HEK293 (cell line): ENCODE measurements at regions not wholly inside any gene's neighbourhood (a gene's known extent, or its start where the extent isn't known, plus 50 kb on each side); places are given as distances from the start of the nearest gene placed in this dataset.

Experiments used
- CTCF ChIA-PET: fragments of 350-600 bp; formaldehyde crosslinking; extraction: SDS; loops from one replicate; lab custom pipeline; 2021; ENCODE audit warnings: antibody characterized with exemption; lab: Yijun Ruan, JAX
- POLR2A ChIA-PET: fragments of 300-600 bp; formaldehyde crosslinking; extraction: SDS; loops from one replicate; lab custom pipeline; 2020; ENCODE audit warnings: antibody characterized with exemption, inconsistent platforms; lab: Yijun Ruan, JAX
- H3K27ac ChIP-seq: fragments of 200-500 bp; sonication (Bioruptor generic); 2 replicates; pipeline ENCODE4 v1.5.1; 2014; ENCODE audit warnings: low read depth, low read length, control low read depth, inconsistent platforms; ENCODE audit errors: extremely low read depth
- H3K36me3 ChIP-seq, 2 experiments: fragments of 200-500 bp in 1 of 2; sonication (Bioruptor generic) in 1 of 2; 1 replicate in 1 of 2; 2 replicates in 1 of 2; pipeline ENCODE4 v1.5.1; 2014 to 2017; ENCODE audit warnings: inconsistent platforms in 2 of 2, low read length in 2 of 2; ENCODE audit not compliant: control insufficient read depth in 2 of 2, insufficient read depth in 1 of 2
- H3K4me1 ChIP-seq: fragments of 200-500 bp; sonication (Bioruptor generic); 2 replicates; pipeline ENCODE4 v1.5.1; 2014; ENCODE audit warnings: mild to moderate bottlenecking, low read length, inconsistent platforms; ENCODE audit not compliant: control insufficient read depth, insufficient read depth
- H3K4me3 ChIP-seq: 2 replicates; pipeline ENCODE4 v1.5.1; 2011; ENCODE audit warnings: low read depth, mild to moderate bottlenecking, control low read depth, low read length, moderate library complexity
- H3K9me3 ChIP-seq: fragments of 200-500 bp; sonication (Bioruptor generic); 2 replicates; pipeline ENCODE4 v1.5.1; 2014; ENCODE audit warnings: low read depth, low read length, inconsistent platforms; ENCODE audit not compliant: control insufficient read depth, insufficient read depth
- GLIS2 ChIP-seq: fragments of 450-650 bp; formaldehyde crosslinking; IDR thresholded peaks from 2 replicates; pipeline ENCODE4 v1.5.1; 2016; ENCODE audit warnings: missing biosample characterization, missing genetic modification characterization
- MYNN ChIP-seq: fragments of 450-650 bp; formaldehyde crosslinking; IDR thresholded peaks from 2 replicates; pipeline ENCODE4 v1.5.1; 2016; ENCODE audit warnings: missing biosample characterization, missing genetic modification characterization, borderline replicate concordance
- SCRT2 ChIP-seq: fragments of 450-650 bp; formaldehyde crosslinking; IDR thresholded peaks from 2 replicates; pipeline ENCODE4 v1.5.1; 2016; ENCODE audit warnings: missing biosample characterization, missing genetic modification characterization
- WT1 ChIP-seq: fragments of 450-650 bp; formaldehyde crosslinking; IDR thresholded peaks from 2 replicates; pipeline ENCODE4 v1.5.1; 2016; ENCODE audit warnings: missing biosample characterization, missing genetic modification characterization
- ZBTB17 ChIP-seq: fragments of 450-650 bp; formaldehyde crosslinking; IDR thresholded peaks from 2 replicates; pipeline ENCODE4 v1.5.1; 2016; ENCODE audit warnings: missing biosample characterization, missing genetic modification characterization
- ZBTB26 ChIP-seq: fragments of 450-650 bp; formaldehyde crosslinking; optimal IDR thresholded peaks from 2 replicates; pipeline ENCODE3; 2016; ENCODE audit warnings: missing biosample characterization, mild to moderate bottlenecking, missing genetic modification characterization
- ZFHX2 ChIP-seq: fragments of 450-650 bp; formaldehyde crosslinking; conservative IDR thresholded peaks from 2 replicates; pipeline ENCODE4 v1.5.1; 2016; ENCODE audit warnings: missing biosample characterization, missing genetic modification characterization
- ZIC2 ChIP-seq: fragments of 450-650 bp; formaldehyde crosslinking; IDR thresholded peaks from 2 replicates; pipeline ENCODE4 v1.5.1; 2016; ENCODE audit warnings: missing biosample characterization, missing genetic modification characterization
- ZNF114 ChIP-seq: fragments of 450-650 bp; formaldehyde crosslinking; IDR thresholded peaks from 2 replicates; pipeline ENCODE4 v1.5.0; 2017; ENCODE audit warnings: missing biosample characterization, missing genetic modification characterization
- ZNF148 ChIP-seq: fragments of 450-650 bp; formaldehyde crosslinking; IDR thresholded peaks from 2 replicates; pipeline ENCODE4 v1.5.0; 2017; ENCODE audit warnings: missing biosample characterization, missing genetic modification characterization, borderline replicate concordance
- ZNF2 ChIP-seq: fragments of 450-650 bp; formaldehyde crosslinking; IDR thresholded peaks from 2 replicates; pipeline ENCODE4 v1.5.1; 2016; ENCODE audit warnings: missing biosample characterization, missing genetic modification characterization
- ZNF239 ChIP-seq: fragments of 450-650 bp; formaldehyde crosslinking; IDR thresholded peaks from 2 replicates; pipeline ENCODE4 v1.5.1; 2016; ENCODE audit warnings: missing biosample characterization, missing genetic modification characterization
- ZNF398 ChIP-seq: fragments of 450-650 bp; formaldehyde crosslinking; IDR thresholded peaks from 2 replicates; pipeline ENCODE4 v1.5.1; 2017; ENCODE audit warnings: missing biosample characterization, missing genetic modification characterization
- ZNF561 ChIP-seq: fragments of 450-650 bp; IDR thresholded peaks from 2 replicates; pipeline ENCODE4 v1.5.1; 2018; ENCODE audit warnings: missing biosample characterization, missing genetic modification characterization, borderline replicate concordance
- ZNF658 ChIP-seq: fragments of 450-650 bp; formaldehyde crosslinking; IDR thresholded peaks from 2 replicates; pipeline ENCODE4; 2016; ENCODE audit warnings: missing biosample characterization, missing genetic modification characterization

GRCh38 chrX:69291116-69291515 is 125.9 kb upstream of the PJA1 start:
- POLR2A ChIA-PET = no interaction called here
- no peak overlapping the region for H3K27ac ChIP-seq
- H3K4me3 ChIP-seq = no peak overlapping the region
- H3K36me3 ChIP-seq = no peaks in the 10 kb centered on the region
- H3K9me3 ChIP-seq = no peaks in the 10 kb centered on the region
- no peaks in the 10 kb centered on the region for H3K4me1 ChIP-seq
- CTCF ChIA-PET = interaction anchor here (0.7 to 0.8 kb wide), 2 partner anchors 79 to 469 kb away, joined by 3 read pairs; no protein-coding TSS in a partner anchor
- no peak for TF ChIP-seq ZNF658 (tag by site-specific recombination)
- TF ChIP-seq GLIS2 (tag by site-specific recombination) = no peak
- no peak for TF ChIP-seq SCRT2
- TF ChIP-seq ZNF148 = no peak

GRCh38 chrX:69290292-69290691 is 125.0 kb upstream of the PJA1 start:
- Histone ChIP-seq H3K36me3 (no peaks in the 10 kb centered on the region), H3K4me1 (no peaks in the 10 kb centered on the region), H3K4me3 (no peak overlapping the region), H3K9me3 (no peaks in the 10 kb centered on the region), H3K27ac (peak overlapping the region; percentile 47; the same call in 1 of the 2 replicates)
- ChIA-PET CTCF (interaction anchor here (0.6 to 0.7 kb wide), 2 partner anchors 80 to 110 kb away, joined by 3 to 5 read pairs; no protein-coding TSS in a partner anchor), POLR2A (interaction anchor here (1.8 kb wide), 1 partner anchor 463 kb away, joined by 4 read pairs; no protein-coding TSS in a partner anchor)
- TF ChIP-seq ZIC2 (tag by site-specific recombination) = peak; percentile 81
- TF ChIP-seq ZNF398 (tag by site-specific recombination) = no peak
- no peak for TF ChIP-seq ZNF114 (tag by site-specific recombination)
- TF ChIP-seq MYNN (tag by site-specific recombination) = no peak

- CTCF ChIA-PET = interaction anchor here (0.6 to 1.7 kb wide), 5 partner anchors 98 to 483 kb away, joined by 3 to 5 read pairs (median 3); no protein-coding TSS in a partner anchor
- peak overlapping the region; percentile 47 for H3K27ac ChIP-seq
- POLR2A ChIA-PET = interaction anchor here (1.8 kb wide), 1 partner anchor 462 kb away, joined by 4 read pairs; no protein-coding TSS in a partner anchor
Measured at GRCh38 chrX:69289793-69290123, 124.5 kb upstream of the PJA1 start.

GRCh38 chrX:69289046-69289792 is 124.0 kb upstream of the PJA1 start:
- CTCF ChIA-PET = interaction anchor here (0.6 to 1.7 kb wide), 10 partner anchors 67 to 482 kb away, joined by 3 to 5 read pairs (median 4); no protein-coding TSS in a partner anchor
- Histone ChIP-seq H3K4me3 (no peak overlapping the region), H3K27ac (peak overlapping the region; percentile 47), H3K36me3 (no peaks in the 10 kb centered on the region), H3K4me1 (no peaks in the 10 kb centered on the region), H3K9me3 (no peaks in the 10 kb centered on the region)
- POLR2A ChIA-PET = interaction anchor here (1.8 kb wide), 1 partner anchor 462 kb away, joined by 4 read pairs; no protein-coding TSS in a partner anchor
- TF ChIP-seq ZBTB26 (no peak), ZNF561 (tag by site-specific recombination) (0 out of 2 replicates have a peak, but pooled peaks have one; percentile 32), WT1 (tag by site-specific recombination) (no peak), ZNF239 (tag by site-specific recombination) (no peak), ZBTB17 (tag by site-specific recombination) (0 out of 2 replicates have a peak, but pooled peaks have one; percentile 17)

More at GRCh38 chrX:69289793-69290123, 124.5 kb upstream of the PJA1 start:
- no peak overlapping the region for H3K4me3 ChIP-seq
- no peaks in the 10 kb centered on the region for H3K36me3 ChIP-seq
- no peaks in the 10 kb centered on the region for H3K4me1 ChIP-seq
- no peaks in the 10 kb centered on the region for H3K9me3 ChIP-seq
- TF ChIP-seq ZNF2 (tag by site-specific recombination) (no peak), ZFHX2 (tag by site-specific recombination) (peak; percentile 43; the same call in 1 of the 2 replicates), ZIC2 (tag by site-specific recombination) (peak; percentile 22; the same call in 1 of the 2 replicates)
